ENCODE measurements at regions not wholly inside any gene's neighbourhood (a gene's known extent, or its start where the extent isn't known, plus 50 kb on each side); places are given as distances from the start of the nearest gene placed in this dataset.

DNA sequence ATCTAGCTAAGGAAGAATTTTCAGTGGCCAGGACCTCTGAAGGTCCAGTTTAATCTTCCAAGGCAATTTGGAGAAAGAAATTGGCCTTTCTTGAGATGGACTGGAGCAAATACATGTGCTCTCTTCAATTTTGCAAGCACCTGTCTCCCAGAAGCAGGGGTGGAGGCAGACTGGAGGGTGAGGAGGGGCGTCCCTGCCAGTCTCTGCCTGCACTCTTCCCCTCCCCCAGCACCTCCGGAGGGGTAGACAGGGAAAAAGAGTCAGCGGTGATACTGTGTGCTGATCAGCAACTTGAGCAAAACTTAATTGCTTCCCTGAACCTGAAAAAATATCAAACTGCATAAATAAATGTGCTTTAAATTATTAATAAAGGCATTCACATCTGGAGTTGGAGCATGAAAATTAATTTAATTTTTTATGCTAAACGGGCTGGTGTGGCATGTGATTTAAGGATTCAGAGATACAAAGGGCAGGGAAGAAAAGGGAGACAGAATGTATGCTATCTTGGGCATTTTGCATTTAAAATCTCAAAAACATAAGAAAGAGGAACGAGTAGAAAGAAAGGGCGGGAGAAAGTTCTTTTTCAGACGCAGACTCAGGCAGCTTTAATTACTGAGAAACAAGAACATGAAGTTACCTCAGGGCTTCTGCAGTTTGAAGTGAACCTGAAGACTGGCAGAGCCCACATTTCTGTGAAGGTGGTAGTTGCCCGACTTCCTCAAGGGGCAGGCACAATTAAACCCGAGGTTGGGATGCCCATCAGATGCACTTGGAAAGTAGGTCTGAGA, 319.7 kb downstream of the UACA start:
- H3K9me3 ChIP-seq (ENCODE audit: control insufficient read depth, insufficient read depth, low read length): no peaks in the 10 kb centered on the region
- dilution Hi-C loops (cut with HindIII; ENCODE audit: low sequenced_read_pairs, unreplicated experiment): no loop called here
- H3K27me3 ChIP-seq (ENCODE audit: control insufficient read depth, insufficient read depth, low read length): peaks cover 82% of the 10 kb centered on the region
- H3K4me2 ChIP-seq (ENCODE audit: low read depth, low read length): no peak overlapping the region
- H2BK15ac ChIP-seq (ENCODE audit: low read depth, low read length): no peak overlapping the region
- H3K23ac ChIP-seq (ENCODE audit: low read depth, low read length): no peak overlapping the region
- intact Hi-C loops (cut with micrococcal nuclease): no loop called here
- H4K5ac ChIP-seq (ENCODE audit: low read depth, low read length): no peak overlapping the region
- CTCF ChIA-PET: interaction anchor here (1.4 kb wide), 1 partner anchor 23 kb away, joined by 3 read pairs; no protein-coding TSS in a partner anchor
- H2AK9ac ChIP-seq (replicated peaks; ENCODE audit: low read depth, low read length, poor library complexity): no peak overlapping the region
- H2AK5ac ChIP-seq (ENCODE audit: low read depth, low read length): no peak overlapping the region
- TF ChIP-seq RFX5 (IDR thresholded peaks at IDR 0.05; ENCODE audit: low read depth, low read length) (no peak), ELK1 (IDR thresholded peaks at IDR 0.05; ENCODE audit: borderline replicate concordance, low read depth, low read length) (no peak), BHLHE40 (IDR thresholded peaks at IDR 0.05; ENCODE audit: low read depth, low read length) (no peak), SMC3 (IDR thresholded peaks at IDR 0.05; ENCODE audit: low read depth, low read length) (no peak), USF2 (IDR thresholded peaks at IDR 0.05; ENCODE audit: low read depth, low read length) (no peak), CHD1 (IDR thresholded peaks at IDR 0.05; ENCODE audit: low read depth, low read length) (no peak), POLR2A (IDR thresholded peaks at IDR 0.05; ENCODE audit: low read depth, low read length) (no peak), MXI1 (IDR thresholded peaks at IDR 0.05; ENCODE audit: borderline replicate concordance, low read depth, low read length) (no peak), FOS (IDR thresholded peaks at IDR 0.05; ENCODE audit: low read depth, low read length) (no peak), RAD21 (IDR thresholded peaks at IDR 0.05; ENCODE audit: low read length) (no peak), NFE2L2 (IDR thresholded peaks at IDR 0.05; ENCODE audit: low read depth, low read length) (no peak), CEBPB (IDR thresholded peaks at IDR 0.05; ENCODE audit: low read depth, low read length) (no peak), MAZ (IDR thresholded peaks at IDR 0.05; ENCODE audit: borderline replicate concordance, low read depth, low read length) (no peak), MAFK (IDR thresholded peaks at IDR 0.05; ENCODE audit: low read depth, low read length) (no peak), RCOR1 (IDR thresholded peaks at IDR 0.05; ENCODE audit: insufficient replicate concordance, low read length) (no peak)
- TF ChIP-seq, protein P1, sequence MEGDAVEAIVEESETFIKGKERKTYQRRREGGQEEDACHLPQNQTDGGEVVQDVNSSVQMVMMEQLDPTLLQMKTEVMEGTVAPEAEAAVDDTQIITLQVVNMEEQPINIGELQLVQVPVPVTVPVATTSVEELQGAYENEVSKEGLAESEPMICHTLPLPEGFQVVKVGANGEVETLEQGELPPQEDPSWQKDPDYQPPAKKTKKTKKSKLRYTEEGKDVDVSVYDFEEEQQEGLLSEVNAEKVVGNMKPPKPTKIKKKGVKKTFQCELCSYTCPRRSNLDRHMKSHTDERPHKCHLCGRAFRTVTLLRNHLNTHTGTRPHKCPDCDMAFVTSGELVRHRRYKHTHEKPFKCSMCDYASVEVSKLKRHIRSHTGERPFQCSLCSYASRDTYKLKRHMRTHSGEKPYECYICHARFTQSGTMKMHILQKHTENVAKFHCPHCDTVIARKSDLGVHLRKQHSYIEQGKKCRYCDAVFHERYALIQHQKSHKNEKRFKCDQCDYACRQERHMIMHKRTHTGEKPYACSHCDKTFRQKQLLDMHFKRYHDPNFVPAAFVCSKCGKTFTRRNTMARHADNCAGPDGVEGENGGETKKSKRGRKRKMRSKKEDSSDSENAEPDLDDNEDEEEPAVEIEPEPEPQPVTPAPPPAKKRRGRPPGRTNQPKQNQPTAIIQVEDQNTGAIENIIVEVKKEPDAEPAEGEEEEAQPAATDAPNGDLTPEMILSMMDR (conservative IDR thresholded peaks at IDR 0.05; ENCODE audit: low read depth, low read length): no peak
- ATAC-seq (ENCODE audit: low read depth): no peak
- no peak overlapping the region for H3K56ac ChIP-seq (ENCODE audit: extremely low read depth, insufficient read depth, low read length)
- no peak overlapping the region for H3K27ac ChIP-seq (ENCODE audit: insufficient read depth, low read length)
- H3K18ac ChIP-seq (ENCODE audit: low read depth, low read length): no peak overlapping the region
- H3K14ac ChIP-seq (replicated peaks; ENCODE audit: low read depth, low read length): no peak overlapping the region
- no peak overlapping the region for H3K4ac ChIP-seq (ENCODE audit: low read depth, low read length)
- no peak overlapping the region for H3K9ac ChIP-seq (ENCODE audit: low read depth, low read length)
- H3K9me1 ChIP-seq (ENCODE audit: insufficient read depth, low read length): peaks cover 3% of the 10 kb centered on the region; the same call in 1 of the 2 replicates
- no peak overlapping the region for H2BK20ac ChIP-seq (ENCODE audit: low read depth, low read length)
- POLR2A ChIA-PET (ENCODE audit: unreplicated experiment): no interaction called here
- no peaks in the 10 kb centered on the region for H3K79me1 ChIP-seq (ENCODE audit: low read depth in 1 of 2, low read length in 2 of 2)
- no peaks in the 10 kb centered on the region for H4K20me1 ChIP-seq (ENCODE audit: insufficient read depth, low read length)
- H2BK120ac ChIP-seq (ENCODE audit: low read depth, low read length): no peak overlapping the region
- in situ Hi-C loops (cut with MboI; ENCODE audit: low sequenced_read_pairs): no loop called here
- 80% methylated on average over 1 of the region's 9 CpGs; no CpG with 5 or more reads in 1 of the 2 experiments for WGBS, 2 experiments (ENCODE audit: extremely low coverage in 2 of 2, insufficient read length in 1 of 2)
- no peak overlapping the region for H2BK5ac ChIP-seq (ENCODE audit: low read depth, low read length, poor library complexity, severe bottlenecking)
- no peaks in the 10 kb centered on the region for H3K4me1 ChIP-seq (ENCODE audit: control insufficient read depth, insufficient read depth, low read length)
- H4K91ac ChIP-seq (ENCODE audit: insufficient read depth, low read depth, low read length): no peak overlapping the region
- no peaks in the 10 kb centered on the region for H3K36me3 ChIP-seq (ENCODE audit: control insufficient read depth, insufficient read depth, low read length)
- no TSS peak for BruUV-seq (replicated peaks)
- DNase-seq: no peak
- no peak overlapping the region for H3K4me3 ChIP-seq (ENCODE audit: insufficient read depth, low read depth, low read length)
- no peak overlapping the region for H2AFZ ChIP-seq (replicated peaks; ENCODE audit: low read length, poor library complexity)
- H4K8ac ChIP-seq (ENCODE audit: low read depth in 2 of 2, low read length in 2 of 2): no peak overlapping the region
